ENCODE measurements at regions not wholly inside any gene's neighbourhood (a gene's known extent, or its start where the extent isn't known, plus 50 kb on each side); places are given as distances from the start of the nearest gene placed in this dataset.

DNA sequence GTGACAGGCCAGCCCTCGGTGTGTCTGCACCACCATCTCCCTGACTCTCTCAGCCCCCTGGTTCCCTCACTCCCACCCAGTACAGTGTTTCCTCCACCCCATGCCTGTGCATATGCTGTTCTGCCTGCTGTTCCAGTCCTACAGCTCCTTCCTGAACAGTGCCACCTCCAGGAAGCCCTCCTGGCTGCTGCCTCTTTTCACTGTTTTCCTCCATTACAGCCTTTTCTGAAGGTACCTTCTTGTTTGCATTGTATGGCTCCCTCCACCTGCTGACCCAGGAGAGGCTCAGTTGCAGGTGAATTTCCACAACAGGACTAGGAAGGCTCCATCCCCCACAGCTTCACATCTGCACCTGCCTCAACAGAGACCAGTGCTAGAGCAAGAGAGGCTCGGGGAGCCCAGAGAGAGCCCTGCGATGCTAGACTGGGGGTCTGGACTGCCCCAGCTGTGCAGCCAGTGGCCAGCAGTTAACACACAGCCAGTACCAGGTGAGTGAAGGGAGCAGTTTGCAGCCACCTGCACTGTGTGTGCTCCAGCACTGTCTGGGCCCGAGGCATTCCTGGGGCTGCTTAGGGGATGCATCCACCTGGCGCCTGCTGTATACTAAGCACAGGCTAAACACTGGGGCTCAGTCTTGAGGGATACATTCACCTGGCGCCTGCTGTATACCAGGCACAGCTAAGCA is 92.0 kb downstream of the ADRA2C start:
- TF ChIP-seq, protein P1, sequence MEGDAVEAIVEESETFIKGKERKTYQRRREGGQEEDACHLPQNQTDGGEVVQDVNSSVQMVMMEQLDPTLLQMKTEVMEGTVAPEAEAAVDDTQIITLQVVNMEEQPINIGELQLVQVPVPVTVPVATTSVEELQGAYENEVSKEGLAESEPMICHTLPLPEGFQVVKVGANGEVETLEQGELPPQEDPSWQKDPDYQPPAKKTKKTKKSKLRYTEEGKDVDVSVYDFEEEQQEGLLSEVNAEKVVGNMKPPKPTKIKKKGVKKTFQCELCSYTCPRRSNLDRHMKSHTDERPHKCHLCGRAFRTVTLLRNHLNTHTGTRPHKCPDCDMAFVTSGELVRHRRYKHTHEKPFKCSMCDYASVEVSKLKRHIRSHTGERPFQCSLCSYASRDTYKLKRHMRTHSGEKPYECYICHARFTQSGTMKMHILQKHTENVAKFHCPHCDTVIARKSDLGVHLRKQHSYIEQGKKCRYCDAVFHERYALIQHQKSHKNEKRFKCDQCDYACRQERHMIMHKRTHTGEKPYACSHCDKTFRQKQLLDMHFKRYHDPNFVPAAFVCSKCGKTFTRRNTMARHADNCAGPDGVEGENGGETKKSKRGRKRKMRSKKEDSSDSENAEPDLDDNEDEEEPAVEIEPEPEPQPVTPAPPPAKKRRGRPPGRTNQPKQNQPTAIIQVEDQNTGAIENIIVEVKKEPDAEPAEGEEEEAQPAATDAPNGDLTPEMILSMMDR (IDR thresholded peaks at IDR 0.05; ENCODE audit: low read length): no peak
- TF ChIP-seq EZH2 (optimal IDR thresholded peaks at IDR 0.05; ENCODE audit: low read depth, low read length): no peak
- no peak for TF ChIP-seq EZH2phosphoT487 (IDR thresholded peaks at IDR 0.05; ENCODE audit: low read length)
- H3K36me3 ChIP-seq (replicated peaks; ENCODE audit: insufficient read depth, low read length): no peaks in the 10 kb centered on the region
- no peak for DNase-seq
- no peaks in the 10 kb centered on the region for H3F3A ChIP-seq (ENCODE audit: insufficient read depth, low read length)
- H3K9me2 ChIP-seq (replicated peaks; ENCODE audit: insufficient read depth, low read length): no peaks in the 10 kb centered on the region
- no peak overlapping the region for H3K4me3 ChIP-seq (ENCODE audit: low read length)
- no peaks in the 10 kb centered on the region for H3K9me3 ChIP-seq (replicated peaks; ENCODE audit: insufficient read depth, low read length)
- no peaks in the 10 kb centered on the region for H4K20me1 ChIP-seq (ENCODE audit: insufficient read depth, low read length)
- no peak overlapping the region for H3K4me2 ChIP-seq (ENCODE audit: low read depth, low read length)
- H2AFZ ChIP-seq (ENCODE audit: low read length): no peak overlapping the region
- H3K9ac ChIP-seq (ENCODE audit: low read length): no peak overlapping the region
- H3K27me3 ChIP-seq (replicated peaks; ENCODE audit: insufficient read depth, low read length): peaks cover 96% of the 10 kb centered on the region
- H3K79me2 ChIP-seq (ENCODE audit: low read length): no peaks in the 10 kb centered on the region
- no peaks in the 10 kb centered on the region for H3K4me1 ChIP-seq (ENCODE audit: low read length)
- H3K27ac ChIP-seq (ENCODE audit: low read length): no peak overlapping the region

DNA sequence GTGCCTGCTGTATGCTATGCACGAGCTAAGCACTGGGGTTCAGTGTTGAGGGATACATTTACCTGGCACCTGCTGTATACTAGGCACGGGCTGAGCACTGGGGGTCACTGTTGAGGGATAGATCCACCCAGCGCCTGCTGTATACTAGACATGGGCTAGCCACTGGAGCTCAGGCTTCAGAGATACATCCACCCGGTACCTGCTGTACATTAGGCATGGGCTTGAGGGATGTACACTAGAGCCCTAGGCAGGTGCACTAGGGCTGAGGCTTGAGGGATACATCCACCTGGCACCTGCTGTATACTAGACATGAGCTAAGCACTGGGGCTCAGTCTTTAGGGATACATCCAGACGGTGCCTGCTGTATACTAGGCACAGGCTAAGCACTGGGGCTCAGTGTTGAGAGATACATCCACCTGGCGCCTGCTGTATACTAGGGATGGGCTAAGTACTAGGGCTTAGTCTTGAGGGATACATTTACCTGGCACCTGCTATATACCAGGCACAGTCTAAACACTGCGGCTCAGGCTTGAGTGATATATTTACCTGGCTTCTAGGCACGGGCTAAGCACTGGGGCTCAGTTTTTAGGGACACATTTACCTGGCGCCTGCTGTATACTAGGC is 92.7 kb downstream of the ADRA2C start:
- no peaks in the 10 kb centered on the region for H3K36me3 ChIP-seq (replicated peaks; ENCODE audit: insufficient read depth, low read length)
- no peak for TF ChIP-seq EZH2 (optimal IDR thresholded peaks at IDR 0.05; ENCODE audit: low read depth, low read length)
- TF ChIP-seq, protein P1 (IDR thresholded peaks at IDR 0.05; ENCODE audit: low read length): no peak
- TF ChIP-seq EZH2phosphoT487 (IDR thresholded peaks at IDR 0.05; ENCODE audit: low read length): no peak
- no peak overlapping the region for H3K9ac ChIP-seq (ENCODE audit: low read length)
- H3K4me3 ChIP-seq (ENCODE audit: low read length): no peak overlapping the region
- no peaks in the 10 kb centered on the region for H3K79me2 ChIP-seq (ENCODE audit: low read length)
- no peaks in the 10 kb centered on the region for H3K9me3 ChIP-seq (replicated peaks; ENCODE audit: insufficient read depth, low read length)
- peaks cover 96% of the 10 kb centered on the region for H3K27me3 ChIP-seq (replicated peaks; ENCODE audit: insufficient read depth, low read length)
- H3K27ac ChIP-seq (ENCODE audit: low read length): no peak overlapping the region
- DNase-seq: no peak
- no peak overlapping the region for H2AFZ ChIP-seq (ENCODE audit: low read length)
- H3K4me2 ChIP-seq (ENCODE audit: low read depth, low read length): no peak overlapping the region
- H3K9me2 ChIP-seq (replicated peaks; ENCODE audit: insufficient read depth, low read length): no peaks in the 10 kb centered on the region
- H3F3A ChIP-seq (ENCODE audit: insufficient read depth, low read length): no peaks in the 10 kb centered on the region
- no peaks in the 10 kb centered on the region for H3K4me1 ChIP-seq (ENCODE audit: low read length)
- H4K20me1 ChIP-seq (ENCODE audit: insufficient read depth, low read length): no peaks in the 10 kb centered on the region

DNA sequence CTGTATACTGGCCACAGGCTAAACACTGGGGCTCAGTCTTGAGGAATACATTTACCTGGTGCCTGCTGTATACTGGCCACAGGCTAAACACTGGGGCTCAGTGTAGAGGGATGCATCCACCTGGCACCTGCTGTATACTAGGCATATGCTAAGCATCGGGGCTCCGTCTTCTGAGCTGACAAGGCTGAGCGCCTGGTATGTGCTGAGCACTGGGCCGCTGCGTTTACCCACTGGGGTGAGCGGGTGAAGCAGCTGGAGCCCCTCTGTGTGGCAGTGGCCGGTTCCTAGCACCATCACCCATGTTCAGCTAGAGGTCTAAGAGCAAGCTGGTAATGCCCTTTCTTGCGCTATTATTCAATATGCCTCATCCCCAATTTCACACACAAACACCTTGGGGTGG is 93.4 kb downstream of the ADRA2C start:
- Histone ChIP-seq H3K4me2 (ENCODE audit: low read depth, low read length) (no peak overlapping the region), H3K9ac (ENCODE audit: low read length) (no peak overlapping the region), H3K27ac (ENCODE audit: low read length) (no peak overlapping the region), H3K4me1 (ENCODE audit: low read length) (no peaks in the 10 kb centered on the region), H3K4me3 (ENCODE audit: low read length) (no peak overlapping the region), H4K20me1 (ENCODE audit: insufficient read depth, low read length) (no peaks in the 10 kb centered on the region), H3K79me2 (ENCODE audit: low read length) (no peaks in the 10 kb centered on the region), H3F3A (ENCODE audit: insufficient read depth, low read length) (no peaks in the 10 kb centered on the region), H3K27me3 (replicated peaks; ENCODE audit: insufficient read depth, low read length) (peaks cover 96% of the 10 kb centered on the region), H3K36me3 (replicated peaks; ENCODE audit: insufficient read depth, low read length) (no peaks in the 10 kb centered on the region), H3K9me3 (replicated peaks; ENCODE audit: insufficient read depth, low read length) (no peaks in the 10 kb centered on the region), H3K9me2 (replicated peaks; ENCODE audit: insufficient read depth, low read length) (no peaks in the 10 kb centered on the region), H2AFZ (ENCODE audit: low read length) (no peak overlapping the region)
- no peak for DNase-seq
- TF ChIP-seq EZH2 (optimal IDR thresholded peaks at IDR 0.05; ENCODE audit: low read depth, low read length) (no peak), EZH2phosphoT487 (IDR thresholded peaks at IDR 0.05; ENCODE audit: low read length) (no peak)
- TF ChIP-seq, protein P1 (IDR thresholded peaks at IDR 0.05; ENCODE audit: low read length): no peak
